ENCODE measurements at regions not wholly inside any gene's neighbourhood (a gene's known extent, or its start where the extent isn't known, plus 50 kb on each side); places are given as distances from the start of the nearest gene placed in this dataset.

GRCh38 chr9:80407220-80407619 is 835.5 kb downstream of the TLE4 start:
- FAIRE-seq = no peak

GRCh38 chr9:80401243-80401642 is 829.5 kb downstream of the TLE4 start:
- no peak for FAIRE-seq

GRCh38 chr9:80400624-80401230 is 829.0 kb downstream of the TLE4 start:
- FAIRE-seq = no peak

GRCh38 chr9:80399606-80400005 is 827.8 kb downstream of the TLE4 start:
- FAIRE-seq = no peak

GRCh38 chr9:80387828-80388227 is 816.1 kb downstream of the TLE4 start:
- FAIRE-seq = no peak

GRCh38 chr9:80385246-80385645 is 813.5 kb downstream of the TLE4 start:
- no peak for FAIRE-seq

GRCh38 chr9:80383331-80383730 is 811.6 kb downstream of the TLE4 start:
- no peak for FAIRE-seq

GRCh38 chr9:80382211-80382891 is 810.6 kb downstream of the TLE4 start:
- no peak for FAIRE-seq

GRCh38 chr9:80380301-80380700 is 808.5 kb downstream of the TLE4 start:
- FAIRE-seq = no peak

GRCh38 chr9:80378669-80379293 is 807.0 kb downstream of the TLE4 start:
- no peak for FAIRE-seq

- FAIRE-seq = no peak
These were observed 804.4 kb downstream of the TLE4 start for GRCh38 chr9:80376180-80376579.

GRCh38 chr9:80375477-80375876 is 803.7 kb downstream of the TLE4 start:
- FAIRE-seq = no peak

GRCh38 chr9:80369641-80370040 is 797.9 kb downstream of the TLE4 start:
- no peak for FAIRE-seq

- no peak for FAIRE-seq
These were observed 794.9 kb downstream of the TLE4 start for GRCh38 chr9:80366626-80367025.

GRCh38 chr9:80359941-80360881 is 788.4 kb downstream of the TLE4 start:
- no peak for FAIRE-seq

- no peak for FAIRE-seq
These were observed 787.5 kb downstream of the TLE4 start for GRCh38 chr9:80359291-80359690.

GRCh38 chr9:80352967-80353366 is 781.2 kb downstream of the TLE4 start:
- no peak for FAIRE-seq

- FAIRE-seq = no peak
These were observed 779.8 kb downstream of the TLE4 start for GRCh38 chr9:80351612-80352011.

GRCh38 chr9:80326105-80326504 is 754.3 kb downstream of the TLE4 start:
- FAIRE-seq = no peak

- no peak for FAIRE-seq
These were observed 749.2 kb downstream of the TLE4 start for GRCh38 chr9:80320916-80321315.

GRCh38 chr9:80320480-80320879 is 748.7 kb downstream of the TLE4 start:
- no peak for FAIRE-seq

- FAIRE-seq = no peak
These were observed 733.4 kb downstream of the TLE4 start for GRCh38 chr9:80305136-80305535.

GRCh38 chr9:80294955-80295354 is 723.2 kb downstream of the TLE4 start:
- FAIRE-seq = no peak
